ENCODE measurements at regions not wholly inside any gene's neighbourhood (a gene's known extent, or its start where the extent isn't known, plus 50 kb on each side); places are given as distances from the start of the nearest gene placed in this dataset.
A peak's percentile ranks its signal among the peaks of the same experiment; 100 is the strongest.
"Not testable (repeated sequence)": the region's sequence is repeated elsewhere in the genome, so short reads cannot be mapped to it uniquely, and the experiment has no call there.

- DNase-seq = not testable (repeated sequence)
These were observed 473.3 kb downstream of the SPATA31A6 start for GRCh38 chr9:42656789-42657188.

GRCh38 chr9:42657496-42657895, 474.0 kb downstream of the SPATA31A6 start:
- not testable (repeated sequence) for DNase-seq

- not testable (repeated sequence) for DNase-seq
These were observed 513.7 kb downstream of the SPATA31A6 start for GRCh38 chr9:42697146-42697545.

GRCh38 chr9:42702890-42703289, 519.4 kb downstream of the SPATA31A6 start:
- not testable (repeated sequence) for DNase-seq

GRCh38 chr9:42724841-42725835, 541.7 kb downstream of the SPATA31A6 start:
- not testable (repeated sequence) for DNase-seq

GRCh38 chr9:42743030-42743814, 559.8 kb downstream of the SPATA31A6 start:
- peak; percentile 61 for DNase-seq

- not testable (repeated sequence) for DNase-seq
These were observed 573.8 kb downstream of the SPATA31A6 start for GRCh38 chr9:42757251-42757650.

GRCh38 chr9:42759320-42759719, 575.9 kb downstream of the SPATA31A6 start:
- DNase-seq = not testable (repeated sequence)

- not testable (repeated sequence) for DNase-seq
These were observed 598.7 kb downstream of the SPATA31A6 start for GRCh38 chr9:42782201-42782600.

- DNase-seq = not testable (repeated sequence)
These were observed 609.3 kb downstream of the SPATA31A6 start for GRCh38 chr9:42792725-42793124.

- DNase-seq = not testable (repeated sequence)
These were observed 615.1 kb downstream of the SPATA31A6 start for GRCh38 chr9:42798571-42798970.

GRCh38 chr9:42802716-42803115, 619.3 kb downstream of the SPATA31A6 start:
- DNase-seq = not testable (repeated sequence)

GRCh38 chr9:42806674-42807073, 623.2 kb downstream of the SPATA31A6 start:
- not testable (repeated sequence) for DNase-seq

GRCh38 chr9:42821468-42821867, 638.0 kb downstream of the SPATA31A6 start:
- DNase-seq = not testable (repeated sequence)

- DNase-seq = not testable (repeated sequence)
These were observed 664.7 kb downstream of the SPATA31A6 start for GRCh38 chr9:42848156-42848555.

GRCh38 chr9:42850896-42851693, 667.6 kb downstream of the SPATA31A6 start:
- DNase-seq = not testable (repeated sequence)

- DNase-seq = not testable (repeated sequence)
These were observed 668.2 kb downstream of the SPATA31A6 start for GRCh38 chr9:42851701-42852100.

GRCh38 chr9:42852133-42852930, 668.9 kb downstream of the SPATA31A6 start:
- DNase-seq = not testable (repeated sequence)

- DNase-seq = not testable (repeated sequence)
These were observed 676.7 kb downstream of the SPATA31A6 start for GRCh38 chr9:42860133-42860532.

- DNase-seq = not testable (repeated sequence)
These were observed 679.0 kb downstream of the SPATA31A6 start for GRCh38 chr9:42862465-42862864.

Data from stimulated activated CD4-positive, alpha-beta T cell treated with anti-CD3 and anti-CD28 coated beads, Interleukin-4, amount 100 ng/mL, for 24 hours (primary cell).